Hematopoietic multipotent progenitor cell treated with erythropoietin and hydrocortisone succinate and interleukin-3 and kit ligand, for 8 days (in vitro differentiated cells): ENCODE measurements at regions not wholly inside any gene's neighbourhood (a gene's known extent, or its start where the extent isn't known, plus 50 kb on each side); places are given as distances from the start of the nearest gene placed in this dataset.
"Not testable (repeated sequence)": the region's sequence is repeated elsewhere in the genome, so short reads cannot be mapped to it uniquely, and the experiment has no call there.

ENCODE experiments used
- DNase-seq: peaks from one replicate; pipeline ENCODE4 v3.0.0-alpha.2; 2015

DNA sequence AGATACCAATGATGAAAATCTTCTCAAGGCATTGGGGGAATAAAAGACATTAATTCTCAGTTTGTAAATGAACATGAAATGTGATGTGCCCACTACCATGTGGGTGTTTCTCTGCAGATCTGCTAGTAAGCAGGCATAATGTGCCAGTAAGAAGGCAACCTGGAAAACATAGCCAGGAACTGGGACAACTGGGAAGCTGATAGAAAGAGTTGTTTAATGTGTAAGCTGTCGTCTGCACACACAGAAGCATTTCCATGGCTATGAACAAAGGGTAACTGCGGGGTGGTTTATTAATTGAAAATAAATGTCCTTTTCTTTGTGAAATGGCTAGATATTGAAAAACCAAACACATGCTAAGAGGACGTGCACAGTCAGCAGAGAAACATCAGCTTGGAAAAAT is 52.0 kb downstream of the ZC3H11B start:
- DNase-seq = no peak

DNA sequence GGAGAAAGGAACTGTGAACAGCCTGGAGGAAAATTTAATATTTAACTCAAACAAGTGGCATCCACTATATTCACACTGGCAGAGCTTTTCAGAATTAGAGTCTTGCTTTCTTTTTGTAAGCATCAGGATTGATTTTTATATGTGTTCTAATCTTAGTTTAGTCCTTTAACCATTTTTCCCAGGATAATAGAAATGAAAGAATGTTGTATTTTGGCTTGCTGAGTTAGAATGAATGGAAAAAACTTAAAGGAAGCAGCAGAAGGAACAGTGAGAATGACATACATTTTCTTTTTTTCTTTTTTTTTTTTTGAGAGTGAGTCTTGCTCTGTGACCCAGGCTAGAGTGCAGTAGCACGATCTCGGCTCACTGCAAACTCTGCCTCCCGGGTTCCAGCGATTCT is 53.0 kb downstream of the ZC3H11B start:
- no peak for DNase-seq

DNA sequence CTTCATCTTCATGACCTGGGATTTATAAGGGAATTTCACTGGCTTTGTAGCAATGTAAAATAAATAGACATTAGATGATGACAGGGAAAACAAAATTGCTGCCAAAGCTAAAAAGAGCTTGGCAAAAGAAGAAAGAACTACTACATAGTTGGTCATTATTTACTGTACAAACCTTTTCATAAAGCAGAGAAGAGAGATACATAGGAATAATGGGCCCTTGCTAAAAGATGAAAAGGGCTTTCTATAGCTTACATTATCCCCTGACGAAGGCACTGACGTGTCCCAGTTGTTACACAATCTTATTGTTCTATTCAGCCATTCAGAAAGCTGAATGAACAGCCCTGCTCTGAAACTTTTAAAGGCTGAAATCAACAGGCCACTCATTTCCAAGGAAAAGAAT is 57.1 kb downstream of the ZC3H11B start:
- no peak for DNase-seq

DNA sequence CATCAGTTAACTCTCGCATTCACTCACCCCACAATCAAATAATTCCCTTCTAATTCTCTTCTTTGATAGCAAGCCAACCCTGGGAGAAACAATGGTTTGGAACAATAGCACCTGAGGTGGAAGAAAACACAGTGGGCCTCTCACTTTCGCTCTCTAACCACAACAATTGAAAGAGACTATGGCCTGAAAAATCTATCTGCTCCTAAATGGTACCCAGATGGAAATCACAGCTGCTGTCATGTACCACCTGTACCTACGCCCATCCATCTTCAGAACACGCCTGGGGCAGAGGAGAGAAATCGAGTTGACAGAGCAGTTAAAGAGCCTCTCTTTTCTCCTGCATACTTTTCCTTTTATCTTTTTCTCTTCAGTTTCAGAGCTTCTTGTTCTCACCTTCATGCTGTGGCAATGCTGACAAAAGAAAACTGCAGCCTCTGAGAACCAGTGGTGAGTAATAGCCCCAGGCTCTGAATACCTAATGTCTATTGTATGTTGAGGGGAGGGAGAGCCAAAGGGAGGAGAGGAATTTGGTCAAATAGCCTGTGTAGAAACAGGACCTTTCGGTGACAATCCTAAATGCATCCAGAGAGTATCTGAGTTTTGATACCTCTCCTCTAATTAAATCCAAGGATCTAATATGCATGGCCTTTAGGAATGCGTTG is 57.7 kb downstream of the ZC3H11B start:
- DNase-seq = no peak

DNA sequence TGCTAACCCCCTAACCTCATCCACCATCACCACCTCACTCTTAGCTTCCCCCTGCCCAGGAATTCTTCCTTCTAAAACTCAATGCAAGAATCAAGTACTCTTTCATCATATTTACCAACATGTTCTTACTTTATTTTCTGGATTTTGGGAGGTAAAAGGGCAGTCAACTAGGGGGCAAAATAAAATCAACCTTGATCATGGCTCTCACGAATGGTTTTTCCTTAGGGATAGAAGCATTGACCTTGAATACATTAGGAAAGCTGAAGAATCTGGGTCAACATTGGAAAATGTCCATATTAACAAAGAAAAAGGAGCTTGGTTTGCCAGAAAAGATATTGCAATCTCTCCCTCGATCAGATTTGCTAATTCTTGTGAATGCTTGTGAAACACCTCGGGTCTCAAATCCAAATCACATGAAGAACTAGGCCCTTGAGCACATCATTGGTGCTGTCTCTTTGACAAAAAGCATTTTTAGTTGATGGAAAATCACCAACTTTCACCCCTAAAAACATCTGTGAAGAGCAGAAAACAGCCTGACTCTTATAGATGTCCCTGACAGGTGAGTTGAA is 58.9 kb downstream of the ZC3H11B start:
- DNase-seq = no peak

DNA sequence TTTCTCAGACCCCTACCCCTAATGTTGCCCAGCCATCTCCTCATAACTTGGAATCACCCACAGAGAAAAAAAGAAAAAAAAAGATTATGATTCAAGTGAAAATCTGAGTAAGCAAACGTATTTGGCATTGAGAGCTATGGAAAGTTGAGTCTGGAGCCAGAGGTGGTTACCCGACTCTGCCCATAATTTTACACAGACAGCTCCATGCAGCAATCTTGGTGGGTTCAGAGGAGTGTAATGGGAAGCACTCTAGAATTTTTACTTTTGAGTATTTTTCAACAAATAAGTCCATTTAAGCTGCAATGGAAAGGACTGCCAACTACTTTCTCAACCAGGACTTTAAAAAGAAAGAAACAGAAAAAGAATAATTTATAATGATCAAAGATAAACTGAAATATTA is 62.7 kb downstream of the ZC3H11B start:
- DNase-seq = no peak

DNA sequence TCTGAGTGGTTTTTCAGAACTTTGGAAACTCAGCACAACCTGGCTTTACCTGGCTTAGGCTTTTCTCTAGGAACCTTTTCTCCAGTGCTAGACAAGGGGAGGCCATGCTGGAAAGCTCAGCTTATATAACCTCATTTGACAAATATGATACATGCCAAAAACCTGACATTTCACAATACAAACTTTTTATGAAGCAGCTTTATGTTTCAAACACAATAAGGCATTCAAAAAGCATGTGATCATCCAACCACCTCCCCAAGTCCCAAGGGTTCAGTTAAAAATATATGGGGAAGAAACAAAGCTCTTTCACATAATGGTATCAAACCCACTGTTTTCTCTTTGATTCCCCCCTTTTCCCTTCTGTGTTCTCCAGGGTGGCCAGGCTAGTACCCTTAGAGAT is 63.7 kb downstream of the ZC3H11B start:
- DNase-seq = no peak

DNA sequence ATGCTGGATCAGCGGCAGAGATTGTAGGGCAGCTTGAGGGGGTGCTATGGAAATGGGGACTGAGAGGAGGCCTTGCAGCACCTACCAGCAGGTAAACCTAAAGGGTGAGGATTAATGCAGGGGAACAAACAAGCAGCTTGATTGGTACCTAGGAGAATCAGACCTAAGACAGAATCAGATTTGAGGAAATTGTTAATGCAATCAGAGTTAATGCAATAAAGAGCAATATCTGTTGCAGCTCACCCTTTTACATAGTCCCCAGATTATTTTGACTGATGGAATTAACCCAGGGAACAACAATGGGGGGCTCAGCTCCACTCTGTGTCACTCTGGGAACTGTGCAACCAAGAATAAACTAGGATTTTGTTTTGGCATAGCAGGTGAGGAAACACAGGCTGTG is 64.5 kb downstream of the ZC3H11B start:
- no peak for DNase-seq

DNA sequence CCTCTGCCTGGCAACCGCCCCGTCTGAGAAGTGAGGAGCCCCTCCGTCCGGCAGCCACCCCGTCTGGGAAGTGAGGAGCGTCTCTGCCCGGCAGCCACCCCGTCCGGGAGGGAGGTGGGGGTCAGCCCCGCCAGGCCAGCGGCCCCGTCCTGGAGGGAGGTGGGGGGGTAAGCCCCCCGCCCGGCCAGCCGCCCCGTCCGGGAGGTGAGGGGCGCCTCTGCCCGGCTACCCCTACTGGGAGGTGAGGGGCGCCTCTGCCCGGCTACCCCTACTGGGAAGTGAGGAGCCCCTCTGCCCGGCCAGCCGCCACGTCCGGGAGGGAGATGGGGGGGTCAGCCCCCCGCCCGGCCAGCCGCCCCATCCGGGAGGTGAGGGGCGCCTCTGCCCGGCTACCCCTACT is 67.1 kb downstream of the ZC3H11B start:
- not testable (repeated sequence) for DNase-seq

DNA sequence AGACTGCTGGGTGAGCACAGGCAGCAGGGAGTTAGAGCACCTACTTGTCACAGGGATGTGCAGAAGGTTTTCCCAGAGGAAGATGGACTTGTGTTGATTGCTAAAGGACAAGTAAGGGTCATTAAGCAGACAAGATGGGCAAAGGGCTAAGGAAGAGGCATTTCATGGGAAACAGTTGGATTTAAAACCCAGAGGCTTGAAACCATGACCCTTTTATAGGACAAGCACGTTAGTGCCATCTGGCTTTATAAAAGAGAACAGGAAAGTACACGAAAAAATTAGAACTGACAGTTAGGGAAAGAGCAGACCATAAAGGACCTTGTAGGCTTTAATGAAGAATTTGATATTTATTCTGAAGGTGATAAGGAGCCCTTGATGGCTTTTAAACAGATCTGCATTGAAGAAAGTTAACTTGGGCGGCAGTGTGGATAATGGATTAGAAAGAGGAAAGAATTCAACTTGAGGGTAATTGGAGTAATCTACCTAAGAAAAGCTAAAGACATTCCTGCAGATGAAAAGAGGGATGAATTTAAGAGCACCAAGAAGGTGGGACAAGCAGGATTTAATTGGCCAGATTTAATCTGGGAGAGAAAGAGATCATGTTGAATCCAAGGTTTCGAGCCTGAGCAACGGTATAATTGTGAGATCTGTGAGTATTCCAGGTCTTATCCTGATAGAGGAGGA is 68.6 kb downstream of the ZC3H11B start:
- DNase-seq = no peak

DNA sequence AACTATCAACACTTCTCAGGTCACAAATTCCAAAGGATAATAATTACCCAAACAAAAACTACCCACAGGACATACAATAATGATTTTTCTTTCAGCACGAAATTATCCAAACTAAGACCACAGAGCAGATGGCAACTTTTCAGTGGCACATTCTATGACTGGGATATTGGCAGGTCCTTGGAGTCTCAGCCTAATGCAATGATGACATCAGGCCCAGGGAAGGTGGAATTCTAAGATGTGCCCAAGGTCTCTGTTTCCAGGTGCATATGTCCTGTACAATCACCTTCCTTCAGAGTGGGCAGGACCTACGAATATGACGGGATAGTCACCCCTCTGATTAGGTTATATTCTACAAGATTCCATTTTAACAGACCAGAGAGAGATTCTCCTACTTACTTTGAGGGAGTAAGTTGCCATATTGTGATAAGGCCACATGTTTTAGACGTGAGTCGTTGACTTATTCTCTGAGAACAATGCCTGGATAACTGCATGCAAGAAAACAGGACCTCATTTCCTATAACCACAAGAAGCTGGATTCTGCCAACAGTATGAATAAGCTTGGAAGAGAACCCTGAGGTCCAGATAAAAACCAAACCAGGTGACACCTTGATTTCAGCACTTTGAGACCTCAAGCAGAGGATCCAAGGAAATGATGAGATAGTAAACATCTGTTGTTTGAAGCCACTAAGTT is 69.9 kb downstream of the ZC3H11B start:
- DNase-seq = no peak

DNA sequence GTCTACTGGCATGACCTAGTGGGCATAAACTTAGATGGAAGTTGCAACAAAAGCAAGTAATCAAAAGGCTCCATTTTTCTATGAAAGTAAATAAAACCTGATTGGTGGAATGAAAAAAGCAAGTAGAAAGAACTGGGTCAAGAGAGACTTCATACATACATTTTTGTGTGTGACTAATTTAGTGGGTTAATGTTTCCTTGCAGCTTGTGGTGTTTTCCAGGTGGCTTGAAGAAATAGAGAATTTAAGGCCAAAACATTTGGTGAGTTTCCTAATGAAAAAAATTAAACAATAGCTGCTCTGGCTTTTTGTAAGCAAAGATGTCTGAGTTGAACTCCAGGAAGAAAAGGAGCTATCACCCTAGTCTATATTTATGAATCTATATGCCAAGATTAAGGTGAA is 71.0 kb downstream of the ZC3H11B start:
- DNase-seq = no peak

DNA sequence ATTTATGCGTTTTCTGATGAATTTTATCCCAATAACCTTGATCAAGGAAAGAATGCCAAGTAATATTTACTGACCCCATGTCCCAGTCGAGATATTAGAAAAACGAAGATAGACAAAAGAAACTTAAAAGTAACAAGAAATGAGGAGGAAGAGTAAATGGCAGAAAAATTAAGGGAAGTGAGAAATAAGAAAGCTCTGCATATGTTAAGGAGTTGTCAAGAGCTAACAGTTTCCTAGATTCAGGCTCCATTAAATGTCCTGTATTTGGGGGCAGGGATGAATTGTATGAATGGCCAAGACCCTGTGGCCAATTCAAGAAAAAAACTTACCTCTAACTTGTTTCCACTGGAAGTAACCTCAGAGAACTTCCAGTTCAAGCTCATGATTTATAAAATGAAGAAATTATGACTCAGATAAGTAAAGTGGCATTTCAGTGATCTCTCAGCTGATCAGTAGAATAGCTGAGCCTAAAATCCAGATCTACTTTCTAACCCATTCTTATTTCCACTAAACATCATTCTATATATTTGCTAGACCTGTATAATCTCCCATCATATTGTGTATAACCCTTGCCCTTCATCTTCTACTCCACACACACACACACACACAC is 73.2 kb downstream of the ZC3H11B start:
- no peak for DNase-seq

DNA sequence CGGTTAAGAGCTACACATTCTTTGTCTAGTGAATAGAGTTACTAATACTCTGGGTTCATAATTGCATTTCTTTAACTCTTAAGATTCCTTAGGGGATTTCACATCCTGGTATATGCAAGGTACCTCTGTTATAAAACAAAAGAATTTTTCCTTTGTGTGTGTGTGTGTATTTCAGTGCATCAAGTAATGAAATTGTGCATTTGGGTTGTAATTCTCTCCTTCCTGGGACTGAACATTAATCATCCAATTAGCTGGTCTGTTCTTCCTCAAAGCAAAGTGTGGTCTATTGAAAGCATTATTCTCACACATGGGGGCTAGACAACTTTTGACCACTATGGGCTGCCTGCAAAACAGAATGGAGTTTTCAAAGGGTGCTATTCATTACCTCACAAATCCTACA is 74.0 kb downstream of the ZC3H11B start:
- no peak for DNase-seq

DNA sequence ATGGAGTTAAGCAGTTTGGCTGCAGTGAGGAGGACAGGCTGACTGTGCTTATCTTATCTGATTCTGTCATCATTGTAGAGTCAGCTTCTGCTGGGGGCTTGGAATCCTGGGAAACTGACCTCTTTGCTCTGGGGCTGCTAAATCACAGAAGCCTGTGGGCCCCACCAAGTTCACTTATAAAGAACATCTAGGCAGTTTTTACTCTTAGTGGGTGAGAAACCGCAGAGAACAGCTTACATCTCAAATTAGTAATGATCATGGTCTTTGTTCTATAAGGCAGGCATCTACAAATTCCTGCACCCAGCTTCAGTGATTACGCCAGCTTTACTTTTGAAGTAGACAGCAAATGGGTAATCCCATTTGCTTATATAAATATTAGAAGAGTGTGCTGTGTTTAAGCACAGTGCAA is 75.7 kb downstream of the ZC3H11B start:
- no peak for DNase-seq

DNA sequence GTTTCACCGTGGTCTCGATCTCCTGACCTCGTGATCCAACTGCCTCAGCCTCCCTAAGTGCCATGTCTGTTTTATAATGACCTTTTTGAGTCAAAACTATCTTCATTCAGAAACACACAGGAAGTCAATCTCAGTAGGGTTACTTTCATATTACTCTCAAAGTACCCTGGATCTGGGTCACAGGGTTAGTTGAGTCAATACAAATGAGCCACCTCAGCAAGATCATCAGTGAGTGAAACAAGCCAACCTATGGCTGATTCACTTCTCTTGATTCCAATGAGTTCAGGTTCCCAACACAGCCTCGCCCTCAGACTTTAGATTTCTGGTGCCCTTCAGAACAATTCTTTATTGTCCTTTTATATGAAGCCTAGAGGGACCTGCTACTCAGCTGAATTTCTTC is 76.9 kb downstream of the ZC3H11B start:
- DNase-seq = no peak

DNA sequence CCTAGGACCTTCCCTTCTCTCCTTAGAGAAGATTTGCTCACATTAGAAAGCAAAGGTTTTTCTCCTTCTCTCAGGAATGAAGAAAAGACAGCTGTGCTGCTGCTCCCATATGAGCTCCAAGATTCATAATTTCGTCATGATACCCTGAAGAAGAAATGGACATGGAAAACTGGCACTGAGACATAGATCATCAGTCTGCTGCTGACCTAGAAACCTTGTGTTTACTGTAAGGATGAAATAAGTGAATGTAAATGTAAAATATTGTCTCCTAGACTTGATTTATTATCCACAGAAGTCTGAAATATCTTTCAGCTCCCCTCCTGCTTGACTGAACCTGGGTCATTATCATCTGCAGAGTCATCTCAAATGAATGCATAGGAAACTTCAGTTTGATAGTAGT is 77.9 kb downstream of the ZC3H11B start:
- no peak for DNase-seq

DNA sequence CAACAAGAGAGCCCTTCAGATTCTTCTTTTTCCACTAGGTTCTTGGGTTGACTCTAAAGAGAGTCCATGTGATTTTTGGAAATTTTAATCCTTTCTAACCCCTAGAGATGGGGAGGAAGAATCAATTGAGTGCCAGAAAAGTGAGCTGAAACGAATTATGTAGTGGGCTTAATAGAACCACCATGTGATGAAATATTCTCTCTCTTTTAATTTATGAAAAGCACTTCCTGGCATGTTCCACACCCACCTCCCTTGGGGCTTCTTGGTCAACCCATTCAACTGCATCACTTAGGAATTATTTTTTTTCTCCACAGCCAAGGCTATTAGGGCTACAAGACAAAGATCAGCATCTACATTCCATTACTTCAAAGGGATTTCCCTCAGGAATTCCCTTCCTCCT is 79.6 kb downstream of the ZC3H11B start:
- DNase-seq = no peak

DNA sequence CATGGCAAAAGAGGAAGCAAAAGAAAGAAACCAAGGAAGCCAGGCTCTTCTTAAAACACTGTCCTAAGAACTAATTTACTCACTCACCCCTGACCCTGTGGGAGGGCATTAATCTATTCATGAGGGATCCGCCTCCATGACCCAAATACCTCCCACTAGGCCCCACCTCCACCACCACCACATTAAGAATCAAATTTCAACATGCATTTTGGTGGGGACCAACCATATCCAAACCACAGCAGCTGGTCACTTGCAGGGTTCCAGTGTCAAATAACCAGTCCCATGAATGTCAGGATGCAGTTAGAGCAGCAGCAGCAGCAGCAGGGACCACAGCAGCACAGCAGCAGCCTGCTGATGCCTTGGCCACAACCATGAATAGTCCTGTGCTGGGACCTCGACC is 83.8 kb downstream of the ZC3H11B start:
- no peak for DNase-seq

DNA sequence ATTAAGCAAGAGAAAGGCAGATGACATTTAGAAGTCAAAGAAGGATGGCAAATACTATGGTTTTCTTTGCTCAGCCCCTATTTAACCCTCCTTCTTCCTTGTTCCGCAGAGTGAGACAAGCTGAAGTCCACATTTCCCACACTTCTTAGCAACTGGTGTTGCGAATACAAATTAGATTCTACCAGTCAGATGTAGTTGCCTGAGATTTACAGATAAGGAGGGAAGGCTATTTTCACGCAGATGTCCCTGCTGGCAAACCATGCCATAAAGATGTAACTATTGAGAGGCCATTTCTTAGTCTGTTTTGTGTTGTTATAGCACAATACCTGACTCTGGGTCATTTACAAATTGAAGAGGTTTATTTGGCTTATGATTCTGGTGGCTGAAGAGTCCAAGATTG is 84.3 kb downstream of the ZC3H11B start:
- no peak for DNase-seq

DNA sequence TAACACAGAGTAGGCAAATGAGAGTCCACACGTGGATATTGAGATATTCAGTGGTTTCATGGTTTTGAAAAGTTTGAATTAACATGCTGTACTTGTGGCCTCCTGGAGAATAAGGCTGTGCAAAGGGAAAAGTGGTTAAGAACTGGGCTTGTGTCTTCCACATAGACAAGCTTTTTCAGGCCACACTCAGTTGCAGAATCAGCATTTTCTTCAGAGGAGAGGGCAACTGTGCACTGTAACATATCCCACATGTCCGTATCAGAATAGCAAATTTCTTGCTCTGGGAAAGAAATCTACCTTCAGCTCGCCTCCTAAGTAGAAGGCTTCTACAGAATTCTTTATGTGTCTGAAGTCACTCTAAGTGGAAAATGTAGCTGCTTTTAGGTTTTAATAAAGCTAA is 84.9 kb downstream of the ZC3H11B start:
- no peak for DNase-seq

DNA sequence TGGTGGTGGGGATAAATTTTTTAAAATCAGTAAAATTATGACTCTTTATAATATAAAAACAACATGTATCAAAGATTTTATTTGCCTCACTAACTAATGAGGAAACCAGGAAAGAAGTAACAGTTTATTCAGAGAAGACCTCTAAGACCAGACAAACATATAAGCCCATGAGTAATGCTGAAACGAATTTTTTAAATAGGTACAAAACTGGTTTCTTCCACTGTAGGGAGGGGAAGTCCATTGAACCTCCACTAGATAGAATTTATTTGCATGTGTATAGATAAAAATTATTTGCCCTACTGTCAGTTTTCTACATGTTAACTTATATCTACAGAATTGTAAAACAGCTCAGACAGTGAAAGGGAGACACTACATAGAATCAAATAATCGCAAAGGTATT is 86.8 kb downstream of the ZC3H11B start:
- DNase-seq = no peak

DNA sequence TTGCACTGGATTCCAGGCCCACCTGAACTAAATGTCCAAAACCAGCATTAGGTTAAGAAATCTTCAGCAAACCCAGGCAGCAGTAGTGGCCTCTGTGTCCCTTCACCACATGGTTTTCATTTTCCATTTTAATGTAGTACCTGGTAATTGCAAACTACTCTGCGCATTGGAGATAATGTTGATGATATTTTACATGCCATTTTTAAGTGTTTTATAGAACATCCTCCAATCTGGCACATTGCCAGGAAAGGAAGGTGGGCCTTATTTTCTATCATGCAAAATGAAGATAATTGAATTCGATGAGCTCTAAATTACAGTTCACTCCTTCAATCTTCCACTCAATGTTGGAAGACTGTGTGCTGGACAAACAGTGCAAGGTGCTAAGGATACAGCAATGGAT is 89.5 kb downstream of the ZC3H11B start:
- DNase-seq = no peak

DNA sequence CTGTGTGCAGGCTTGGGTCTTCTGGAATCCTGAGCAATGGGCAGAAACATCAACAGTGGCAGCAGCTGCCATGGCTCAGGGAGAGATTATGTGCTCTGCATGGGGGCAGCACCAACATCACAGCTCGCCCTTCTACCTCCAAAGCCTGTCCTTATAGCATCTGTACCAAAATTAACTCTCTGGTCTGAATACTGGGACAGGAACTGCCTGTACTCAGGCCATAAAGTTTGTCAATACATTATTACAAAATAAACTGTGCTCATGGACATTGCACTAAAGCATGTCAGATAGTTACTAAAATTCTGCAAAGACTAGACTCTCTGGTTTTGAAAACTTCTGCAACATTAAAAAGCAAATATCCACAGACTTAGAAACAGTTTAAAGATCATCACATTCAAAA is 91.6 kb downstream of the ZC3H11B start:
- DNase-seq = no peak
